SK-N-SH (cell line): ENCODE measurements at regions not wholly inside any gene's neighbourhood (a gene's known extent, or its start where the extent isn't known, plus 50 kb on each side); places are given as distances from the start of the nearest gene placed in this dataset.

Experiments
- CTCF ChIA-PET: fragments of 300-600, 350-600 bp; formaldehyde crosslinking; extraction: SDS; loops from one replicate; lab custom pipeline; 2021; lab: Yijun Ruan, JAX
- POLR2A ChIA-PET: fragments of 350-600 bp; sonication (Branson Sonifier 250); formaldehyde crosslinking; extraction: SDS; loops from one replicate; lab custom pipeline; 2020; ENCODE audit warnings: antibody characterized with exemption, inconsistent platforms; lab: Yijun Ruan, JAX
- DNase-seq: peaks from one replicate; pipeline ENCODE4 v3.0.0; 2012
- H2AFZ ChIP-seq: fragments of 200-600 bp; sonication (generic); 2 replicates; pipeline ENCODE4 v1.8.1; 2016; ENCODE audit warnings: antibody characterized with exemption, mild to moderate bottlenecking, low read depth
- H3F3A ChIP-seq: fragments of 200-600 bp; sonication (generic); replicated peaks from 2 replicates; pipeline ENCODE3; 2016; ENCODE audit warnings: antibody characterized with exemption, mild to moderate bottlenecking; ENCODE audit not compliant: insufficient read depth
- H3K27ac ChIP-seq, 2 experiments: fragments of 200-500 bp in 1 of 2; fragments of 200-600 bp in 1 of 2; sonication (Bioruptor generic) in 1 of 2; sonication (generic), shearing (Covaris generic) in 1 of 2; 2 replicates each; pipeline versions ENCODE4 v1.5.1 to v1.6.1; 2014 to 2016; ENCODE audit warnings: low read depth in 2 of 2, inconsistent platforms in 1 of 2, low read length in 1 of 2, mild to moderate bottlenecking in 1 of 2, mixed read lengths in 1 of 2
- H3K27me3 ChIP-seq: fragments of 200-600 bp; sonication (generic), shearing (Covaris generic); 2 replicates; pipeline ENCODE4 v1.6.1; 2016; ENCODE audit warnings: mixed run types; ENCODE audit not compliant: insufficient read depth
- H3K36me3 ChIP-seq, 2 experiments: fragments of 200-500 bp in 1 of 2; fragments of 200-600 bp in 1 of 2; sonication (Bioruptor generic) in 1 of 2; sonication (generic) in 1 of 2; replicated peaks in 1 of 2; 2 replicates each; pipeline versions ENCODE3 to v1.5.1; 2014 to 2016; ENCODE audit warnings: low read length in 1 of 2, mild to moderate bottlenecking in 1 of 2; ENCODE audit not compliant: insufficient read depth in 2 of 2, control insufficient read depth in 1 of 2
- H3K4me1 ChIP-seq, 2 experiments: fragments of 200-500 bp in 1 of 2; fragments of 200-600 bp in 1 of 2; sonication (Bioruptor generic) in 1 of 2; sonication (generic), shearing (Covaris generic) in 1 of 2; 2 replicates each; pipeline versions ENCODE4 v1.5.1 to v1.6.1; 2014 to 2016; ENCODE audit warnings: low read depth in 1 of 2, low read length in 1 of 2, mixed run types in 1 of 2; ENCODE audit not compliant: insufficient read depth in 2 of 2, control insufficient read depth in 1 of 2
- H3K4me2 ChIP-seq: fragments of 200-600 bp; sonication (generic), shearing (Covaris generic); 2 replicates; pipeline ENCODE4 v1.6.1; 2017; ENCODE audit warnings: mixed run types
- H3K4me3 ChIP-seq, 2 experiments: fragments of 200-500 bp in 1 of 2; fragments of 200-600 bp in 1 of 2; sonication (Bioruptor generic) in 1 of 2; sonication (generic), shearing (Covaris generic) in 1 of 2; 2 replicates each; pipeline versions ENCODE4 v1.5.1 to v1.8.1; 2014 to 2016; ENCODE audit warnings: low read depth in 2 of 2, inconsistent platforms in 1 of 2, low read length in 1 of 2, mild to moderate bottlenecking in 1 of 2, mixed read lengths in 1 of 2, moderate library complexity in 1 of 2
- H3K79me2 ChIP-seq: fragments of 200-600 bp; sonication (generic); 2 replicates; pipeline ENCODE4 v1.8.1; 2017; ENCODE audit warnings: mild to moderate bottlenecking; ENCODE audit not compliant: insufficient read depth
- H3K9ac ChIP-seq: fragments of 200-600 bp; sonication (generic); 2 replicates; pipeline ENCODE4 v1.6.1; 2017; ENCODE audit warnings: mixed run types
- H3K9me2 ChIP-seq: fragments of 200-600 bp; sonication (generic); 2 replicates; pipeline ENCODE4 v1.6.1; 2017; ENCODE audit warnings: mixed run types
- H3K9me3 ChIP-seq: fragments of 200-600 bp; sonication (generic); 2 replicates; pipeline ENCODE4 v1.6.1; 2017; ENCODE audit warnings: mixed run types, mild to moderate bottlenecking, moderate library complexity
- H4K20me1 ChIP-seq: fragments of 200-600 bp; sonication (generic); 2 replicates; pipeline ENCODE4 v1.6.1; 2017; ENCODE audit warnings: mild to moderate bottlenecking, mixed run types; ENCODE audit not compliant: insufficient read depth
- CHD2 ChIP-seq: fragments of 150-350 bp; IDR thresholded peaks from 2 replicates; pipeline ENCODE4 v1.6.1; 2018; ENCODE audit warnings: low read length; ENCODE audit not compliant: partially characterized antibody
- CTCF ChIP-seq: fragments of 200-600 bp; sonication (generic); IDR thresholded peaks from 2 replicates; pipeline ENCODE4 v1.6.1; 2017; ENCODE audit warnings: antibody characterized with exemption, mild to moderate bottlenecking, moderate library complexity
- EP300 ChIP-seq, 2 experiments: IDR thresholded peaks; 2 replicates each; pipeline versions ENCODE4 v1.4.0 to v1.6.1; 2012; ENCODE audit warnings: borderline replicate concordance in 1 of 2, low read depth in 1 of 2, low read length in 1 of 2
- GABPA ChIP-seq: IDR thresholded peaks from 2 replicates; pipeline ENCODE4 v1.4.0; 2012; ENCODE audit warnings: low read depth, mild to moderate bottlenecking
- JUND ChIP-seq: IDR thresholded peaks from 2 replicates; pipeline ENCODE4 v1.4.0; 2012
- MXI1 ChIP-seq: IDR thresholded peaks from 2 replicates; pipeline ENCODE4 v1.6.1; 2012; ENCODE audit warnings: mild to moderate bottlenecking, low read depth, low read length, improper control_type of control experiment
- PBX3 ChIP-seq: IDR thresholded peaks from 2 replicates; pipeline ENCODE4; 2012
- RAD21 ChIP-seq: IDR thresholded peaks from 2 replicates; pipeline ENCODE4 v1.6.1; 2012; ENCODE audit warnings: mild to moderate bottlenecking, low read length
- RCOR1 ChIP-seq: fragments of 150-350 bp; IDR thresholded peaks from 2 replicates; pipeline ENCODE4 v1.6.1; 2017; ENCODE audit warnings: antibody characterized with exemption, low read length
- RFX5 ChIP-seq: IDR thresholded peaks from 2 replicates; pipeline ENCODE4 v1.6.1; 2012; ENCODE audit warnings: mild to moderate bottlenecking, improper control_type of control experiment, low read length
- SIN3A ChIP-seq: IDR thresholded peaks from 2 replicates; pipeline ENCODE4 v1.6.1; 2012; ENCODE audit warnings: low read depth, mild to moderate bottlenecking, low read length, moderate library complexity, borderline replicate concordance
- SMC3 ChIP-seq: IDR thresholded peaks from 2 replicates; pipeline ENCODE4 v1.6.1; 2012; ENCODE audit warnings: low read depth, low read length, improper control_type of control experiment
- TAF1 ChIP-seq: IDR thresholded peaks from 2 replicates; pipeline ENCODE4 v1.6.1; 2012; ENCODE audit warnings: low read depth, mild to moderate bottlenecking, low read length, moderate library complexity, borderline replicate concordance
- USF1 ChIP-seq: IDR thresholded peaks from 2 replicates; pipeline ENCODE4 v1.4.0; 2012; ENCODE audit warnings: low read depth, borderline replicate concordance
- WGBS: methylation state at CpG from one replicate; pipeline ENCODE4 v1.1.6; 2017; ENCODE audit warnings: low lambda C conversion rate; 5-methylcytosine and 5-hydroxymethylcytosine counted together
- TF ChIP-seq, protein P1 (sequence below): IDR thresholded peaks from 2 replicates; pipeline ENCODE4 v1.4.0; 2012; ENCODE audit warnings: low read depth, borderline replicate concordance
- TF ChIP-seq, protein P2 (sequence below): fragments of 150-350 bp; IDR thresholded peaks from 2 replicates; pipeline ENCODE4 v1.6.1; 2017; ENCODE audit warnings: antibody characterized with exemption, low read length, low read depth, borderline replicate concordance

DNA sequence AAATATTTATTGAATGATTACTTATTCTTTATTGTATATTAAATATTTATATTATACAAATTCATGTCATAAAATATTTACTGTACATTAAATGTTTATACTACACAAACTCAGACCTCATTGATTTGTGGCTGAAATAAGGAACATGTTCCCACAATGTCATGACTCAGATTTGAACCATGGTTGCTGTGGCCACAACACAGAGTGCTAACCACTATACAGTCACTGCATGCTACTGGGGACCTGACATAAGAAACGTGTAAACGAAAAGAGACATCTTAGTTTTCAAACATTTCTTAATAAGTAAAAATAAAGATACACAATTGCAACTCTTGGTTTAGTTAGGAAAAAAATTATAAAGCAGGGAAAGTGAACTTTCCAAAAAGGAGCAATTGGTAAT lies 99.1 kb upstream of the AGTR1 start:
- ChIA-PET POLR2A (no interaction called here), CTCF (no interaction called here)
- DNase-seq, result no peak
- Histone ChIP-seq H3K9ac (no peak overlapping the region), H2AFZ (no peak overlapping the region), H3K36me3 (no peaks in the 10 kb centered on the region), H3F3A (no peaks in the 10 kb centered on the region), H3K27ac (no peak overlapping the region), H3K4me3 (no peak overlapping the region), H3K4me1 (no peaks in the 10 kb centered on the region; a peak in 1 of 4 replicates), H3K4me2 (no peak overlapping the region), H3K79me2 (no peaks in the 10 kb centered on the region), H3K27me3 (no peaks in the 10 kb centered on the region), H3K9me3 (no peaks in the 10 kb centered on the region), H3K9me2 (no peaks in the 10 kb centered on the region), H4K20me1 (no peaks in the 10 kb centered on the region)
- TF ChIP-seq CHD2 (no peak), SMC3 (no peak), PBX3 (no peak), GABPA (no peak), EP300 (IDR thresholded peaks at IDR 0.05; ENCODE audit: borderline replicate concordance in 1 of 2, low read depth in 1 of 2, low read length in 1 of 2) (no peak), USF1 (no peak), CTCF (no peak), TAF1 (no peak), MXI1 (no peak), RFX5 (no peak), JUND (no peak), RAD21 (no peak), SIN3A (no peak), RCOR1 (no peak)
- TF ChIP-seq, protein P1, sequence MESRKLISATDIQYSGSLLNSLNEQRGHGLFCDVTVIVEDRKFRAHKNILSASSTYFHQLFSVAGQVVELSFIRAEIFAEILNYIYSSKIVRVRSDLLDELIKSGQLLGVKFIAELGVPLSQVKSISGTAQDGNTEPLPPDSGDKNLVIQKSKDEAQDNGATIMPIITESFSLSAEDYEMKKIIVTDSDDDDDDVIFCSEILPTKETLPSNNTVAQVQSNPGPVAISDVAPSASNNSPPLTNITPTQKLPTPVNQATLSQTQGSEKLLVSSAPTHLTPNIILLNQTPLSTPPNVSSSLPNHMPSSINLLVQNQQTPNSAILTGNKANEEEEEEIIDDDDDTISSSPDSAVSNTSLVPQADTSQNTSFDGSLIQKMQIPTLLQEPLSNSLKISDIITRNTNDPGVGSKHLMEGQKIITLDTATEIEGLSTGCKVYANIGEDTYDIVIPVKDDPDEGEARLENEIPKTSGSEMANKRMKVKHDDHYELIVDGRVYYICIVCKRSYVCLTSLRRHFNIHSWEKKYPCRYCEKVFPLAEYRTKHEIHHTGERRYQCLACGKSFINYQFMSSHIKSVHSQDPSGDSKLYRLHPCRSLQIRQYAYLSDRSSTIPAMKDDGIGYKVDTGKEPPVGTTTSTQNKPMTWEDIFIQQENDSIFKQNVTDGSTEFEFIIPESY, result no peak
- TF ChIP-seq, protein P2, sequence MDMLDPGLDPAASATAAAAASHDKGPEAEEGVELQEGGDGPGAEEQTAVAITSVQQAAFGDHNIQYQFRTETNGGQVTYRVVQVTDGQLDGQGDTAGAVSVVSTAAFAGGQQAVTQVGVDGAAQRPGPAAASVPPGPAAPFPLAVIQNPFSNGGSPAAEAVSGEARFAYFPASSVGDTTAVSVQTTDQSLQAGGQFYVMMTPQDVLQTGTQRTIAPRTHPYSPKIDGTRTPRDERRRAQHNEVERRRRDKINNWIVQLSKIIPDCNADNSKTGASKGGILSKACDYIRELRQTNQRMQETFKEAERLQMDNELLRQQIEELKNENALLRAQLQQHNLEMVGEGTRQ, result no peak
- WGBS, result 79% methylated on average over 2 of the region's 2 CpGs
